Endothelial cell of umbilical vein (primary cell): ENCODE measurements at regions not wholly inside any gene's neighbourhood (a gene's known extent, or its start where the extent isn't known, plus 50 kb on each side); places are given as distances from the start of the nearest gene placed in this dataset.

ENCODE experiments used
- BruUV-seq: library from RNA; stranded (reverse); fragments of 400-500 nt; replicated peaks from 2 replicates; lab custom pipeline; 2021; lab: Mats Ljungman, UMichigan
- CTCF ChIA-PET: fragments of 300-600, 350-600 bp; sonication (Branson Sonifier 250); formaldehyde crosslinking; loops from one replicate; lab custom pipeline; 2021; ENCODE audit warnings: antibody characterized with exemption, inconsistent platforms; lab: Charles Lee
- POLR2A ChIA-PET: fragments of 300-600, 350-600 bp; sonication (Branson Sonifier 250); formaldehyde crosslinking; loops from one replicate; lab custom pipeline; 2021; ENCODE audit warnings: antibody characterized with exemption, inconsistent platforms; lab: Charles Lee
- DNase-seq: peaks from one replicate; pipeline ENCODE4 v3.0.0-alpha.2; 2011; ENCODE audit warnings: low read depth, low spot score
- FAIRE-seq: peaks from 2 replicates; lab custom pipeline; 2011; peaks lifted over from hg19 to GRCh38; lab: Jason Lieb, UNC
- H2AFZ ChIP-seq: 2 replicates; pipeline ENCODE4 v1.6.0; 2012; ENCODE audit warnings: low read depth, low read length, control low read depth, inconsistent platforms
- H3K27ac ChIP-seq: 2 replicates; pipeline ENCODE4 v1.5.1; 2011; ENCODE audit warnings: low read depth, mild to moderate bottlenecking, control low read depth, low read length, moderate library complexity; ENCODE audit not compliant: insufficient read depth
- H3K27me3 ChIP-seq, 2 experiments: 2 replicates each; pipeline versions ENCODE4 v1.6.0 to v1.6.1; 2011; ENCODE audit warnings: low read length in 2 of 2, mixed read lengths in 1 of 2; ENCODE audit not compliant: control insufficient read depth in 2 of 2, insufficient read depth in 2 of 2
- H3K36me3 ChIP-seq, 2 experiments: 2 replicates in 1 of 2; 3 replicates in 1 of 2; pipeline ENCODE4 v1.5.1; 2011; ENCODE audit warnings: low read length in 2 of 2, mild to moderate bottlenecking in 1 of 2, moderate library complexity in 1 of 2; ENCODE audit not compliant: control insufficient read depth in 2 of 2, insufficient read depth in 2 of 2; ENCODE audit errors: extremely low read depth in 1 of 2
- H3K4me1 ChIP-seq: 3 replicates; pipeline ENCODE4 v1.5.1; 2011; ENCODE audit warnings: mild to moderate bottlenecking, low read length; ENCODE audit not compliant: control insufficient read depth, insufficient read depth; ENCODE audit errors: extremely low read depth
- H3K4me2 ChIP-seq: 2 replicates; pipeline ENCODE4 v1.6.1; 2011; ENCODE audit warnings: low read length, control low read depth, mixed read lengths; ENCODE audit not compliant: insufficient read depth
- H3K4me3 ChIP-seq, 3 experiments: fragments of 200-600 bp in 1 of 3; sonication (generic), shearing (Covaris generic) in 1 of 3; replicated peaks in 1 of 3; 2 replicates each; pipeline ENCODE4 v1.5.1; 2011 to 2016; ENCODE audit warnings: control low read depth in 3 of 3, low read length in 3 of 3, mild to moderate bottlenecking in 2 of 3, inconsistent platforms in 1 of 3, low read depth in 1 of 3, moderate library complexity in 1 of 3; ENCODE audit not compliant: insufficient read depth in 1 of 3
- H3K79me2 ChIP-seq: 2 replicates; pipeline ENCODE4 v1.6.0; 2012; ENCODE audit warnings: low read length, inconsistent platforms; ENCODE audit not compliant: control insufficient read depth, insufficient read depth
- H3K9ac ChIP-seq: replicated peaks from 2 replicates; pipeline ENCODE3; 2011; ENCODE audit warnings: low read length, control low read depth; ENCODE audit not compliant: insufficient read depth; ENCODE audit errors: extremely low read depth
- H3K9me1 ChIP-seq: replicated peaks from 3 replicates; pipeline ENCODE4 v1.6.0; 2011; ENCODE audit warnings: mild to moderate bottlenecking, low read length; ENCODE audit not compliant: control insufficient read depth, insufficient read depth; ENCODE audit errors: extremely low read depth
- H3K9me3 ChIP-seq: replicated peaks from 2 replicates; pipeline ENCODE4 v1.5.1; 2012; ENCODE audit warnings: low read length, inconsistent platforms; ENCODE audit not compliant: control insufficient read depth, insufficient read depth
- H4K20me1 ChIP-seq: replicated peaks from 2 replicates; pipeline ENCODE3; 2011; ENCODE audit warnings: mild to moderate bottlenecking, low read length; ENCODE audit not compliant: control insufficient read depth, insufficient read depth; ENCODE audit errors: extremely low read depth
- CTCF ChIP-seq, 2 donors: IDR thresholded peaks; 1 replicate in 1 of 2; 2 replicates in 1 of 2; pipeline ENCODE4 v1.5.1; 2011; ENCODE audit warnings: low read length in 2 of 2, mild to moderate bottlenecking in 2 of 2, moderate library complexity in 2 of 2, control low read depth in 1 of 2, inconsistent platforms in 1 of 2, low read depth in 1 of 2; ENCODE audit not compliant: insufficient read depth in 1 of 2; ENCODE audit errors: extremely low read depth in 1 of 2
- EZH2 ChIP-seq: IDR thresholded peaks from 2 replicates; pipeline ENCODE4 v1.6.1; 2012; ENCODE audit warnings: borderline replicate concordance, low read depth, mild to moderate bottlenecking, moderate library complexity, low read length, inconsistent platforms; ENCODE audit not compliant: severe bottlenecking
- FOS ChIP-seq: IDR thresholded peaks from 2 replicates; pipeline ENCODE4 v1.6.1; 2011; ENCODE audit warnings: mild to moderate bottlenecking, low read length, moderate library complexity, borderline replicate concordance; ENCODE audit not compliant: insufficient read depth
- GATA2 ChIP-seq: IDR thresholded peaks from 2 replicates; pipeline ENCODE4 v1.7.0; 2011; ENCODE audit warnings: low read depth, mild to moderate bottlenecking, moderate library complexity, mixed read lengths, low read length; ENCODE audit not compliant: insufficient read length, insufficient read depth
- JUN ChIP-seq: IDR thresholded peaks from 2 replicates; pipeline ENCODE4 v1.6.1; 2011; ENCODE audit warnings: borderline replicate concordance, low read depth; ENCODE audit not compliant: insufficient read length, insufficient read depth
- MAX ChIP-seq: IDR thresholded peaks from 2 replicates; pipeline ENCODE4 v1.6.1; 2011; ENCODE audit not compliant: insufficient read depth, insufficient read length
- MYC ChIP-seq: IDR thresholded peaks from one replicate; pipeline ENCODE4 v1.6.1; 2011; ENCODE audit warnings: mild to moderate bottlenecking, low read depth, low read length
- POLR2A ChIP-seq: IDR thresholded peaks from 2 replicates; pipeline ENCODE4 v1.6.1; 2012; ENCODE audit warnings: low read depth, mild to moderate bottlenecking, control low read depth, low read length
- POLR2AphosphoS5 ChIP-seq: IDR thresholded peaks from 2 replicates; pipeline ENCODE4 v1.6.1; 2012; ENCODE audit warnings: low read depth, mild to moderate bottlenecking, control low read depth, low read length, moderate library complexity; ENCODE audit not compliant: insufficient read depth
- dilution Hi-C: fragments of 300-500 bp; cut with MboI; formaldehyde crosslinking; loops from one replicate; pipeline ENCODE4 v1.15.0; 2019; ENCODE audit warnings: low sequenced_read_pairs; ENCODE audit not compliant: extremely low pct_ligation_motif_present
- intact Hi-C: fragments of 100-400 bp; cut with micrococcal nuclease; formaldehyde crosslinking; loops from one replicate; pipeline ENCODE4 v1.10.0; 2022

- Histone ChIP-seq H3K79me2 (no peaks in the 10 kb centered on the region), H3K9me1 (no peaks in the 10 kb centered on the region), H3K36me3 (no peaks in the 10 kb centered on the region), H3K9ac (no peak overlapping the region), H3K9me3 (no peaks in the 10 kb centered on the region), H3K4me2 (no peak overlapping the region), H3K27ac (no peak overlapping the region), H3K4me3 (no peak overlapping the region), H3K4me1 (no peaks in the 10 kb centered on the region), H4K20me1 (no peaks in the 10 kb centered on the region), H2AFZ (no peak overlapping the region), H3K27me3 (peaks cover 0 to 3% of the 10 kb centered on the region in 2 experiments)
- no peak for FAIRE-seq
- ChIA-PET POLR2A (no interaction called here), CTCF (interaction anchor here (0.8 kb wide), 1 partner anchor 162 kb away, joined by 3 read pairs; no protein-coding TSS in a partner anchor)
- TF ChIP-seq CTCF (IDR thresholded peaks at IDR 0.05; ENCODE audit: extremely low read depth in 1 of 2, insufficient read depth in 1 of 2, low read depth in 1 of 2, low read length in 2 of 2) (no peak), GATA2 (no peak), MAX (no peak), POLR2AphosphoS5 (no peak), MYC (no peak), EZH2 (no peak), POLR2A (no peak), FOS (no peak), JUN (no peak)
- dilution Hi-C loops (no loop called here), intact Hi-C loops (no loop called here)
- BruUV-seq: no TSS peak
- DNase-seq: no peak
These were observed 103.6 kb upstream of the MYCBP2 start for GRCh38 chr13:77430377-77430951.
